H9 (cell line): ENCODE measurements at regions not wholly inside any gene's neighbourhood (a gene's known extent, or its start where the extent isn't known, plus 50 kb on each side); places are given as distances from the start of the nearest gene placed in this dataset.

ENCODE experiments used
- DNase-seq: peaks from one replicate; pipeline ENCODE4 v3.0.0-alpha.2; 2017
- H2AFZ ChIP-seq: one replicate; pipeline ENCODE4 v1.6.1; 2013; ENCODE audit warnings: mild to moderate bottlenecking, low read length, control low read depth, moderate library complexity
- H2AK5ac ChIP-seq: 2 replicates; pipeline ENCODE4 v1.6.1; 2013; ENCODE audit warnings: low read length, control low read depth, mixed read lengths; ENCODE audit not compliant: insufficient read length
- H2BK120ac ChIP-seq: one replicate; pipeline ENCODE4 v1.6.1; 2013; ENCODE audit warnings: low read depth, mild to moderate bottlenecking, low read length, control low read depth, inconsistent platforms; ENCODE audit not compliant: poor library complexity, severe bottlenecking
- H2BK12ac ChIP-seq: 2 replicates; pipeline ENCODE4 v1.6.1; 2013; ENCODE audit warnings: low read length, control low read depth, mixed read lengths, low read depth; ENCODE audit not compliant: insufficient read length
- H2BK15ac ChIP-seq: 2 replicates; pipeline ENCODE4 v1.6.1; 2013; ENCODE audit warnings: low read depth, low read length, control low read depth
- H2BK20ac ChIP-seq: one replicate; pipeline ENCODE4 v1.6.1; 2013; ENCODE audit warnings: low read depth, mild to moderate bottlenecking, low read length, control low read depth, inconsistent platforms; ENCODE audit not compliant: poor library complexity, severe bottlenecking
- H2BK5ac ChIP-seq: 2 replicates; pipeline ENCODE4 v1.6.1; 2013; ENCODE audit warnings: low read length, control low read depth, mixed read lengths; ENCODE audit not compliant: insufficient read length
- H3K14ac ChIP-seq: 2 replicates; pipeline ENCODE4 v1.6.1; 2013; ENCODE audit warnings: low read length, control low read depth; ENCODE audit not compliant: insufficient read depth
- H3K18ac ChIP-seq: 2 replicates; pipeline ENCODE4 v1.6.1; 2013; ENCODE audit warnings: low read depth, mild to moderate bottlenecking, mixed read lengths, low read length, control low read depth; ENCODE audit not compliant: insufficient read length
- H3K23ac ChIP-seq: 2 replicates; pipeline ENCODE4 v1.6.1; 2013; ENCODE audit warnings: low read length, control low read depth, mixed read lengths, low read depth; ENCODE audit not compliant: insufficient read length
- H3K23me2 ChIP-seq: 2 replicates; pipeline ENCODE4 v1.6.1; 2013; ENCODE audit warnings: low read depth, mild to moderate bottlenecking, mixed read lengths, low read length, control low read depth; ENCODE audit not compliant: insufficient read length, poor library complexity, severe bottlenecking
- H3K27ac ChIP-seq: 2 replicates; pipeline ENCODE4 v1.5.1; 2013; ENCODE audit warnings: low read length, control low read depth, mixed read lengths, low read depth; ENCODE audit not compliant: insufficient read length
- H3K27me3 ChIP-seq: 2 replicates; pipeline ENCODE4 v1.6.1; 2013; ENCODE audit warnings: low read length, control low read depth, inconsistent platforms; ENCODE audit not compliant: insufficient read depth
- H3K4ac ChIP-seq: 2 replicates; pipeline ENCODE4 v1.6.1; 2013; ENCODE audit warnings: low read depth, mild to moderate bottlenecking, control low read depth, inconsistent platforms, low read length, moderate library complexity
- H3K4me1 ChIP-seq: 2 replicates; pipeline ENCODE4 v1.6.1; 2013; ENCODE audit warnings: low read length, control low read depth, inconsistent platforms; ENCODE audit not compliant: insufficient read depth
- H3K4me2 ChIP-seq: 2 replicates; pipeline ENCODE4 v1.6.1; 2013; ENCODE audit warnings: low read length, control low read depth, mixed read lengths; ENCODE audit not compliant: insufficient read length, insufficient read depth
- H3K56ac ChIP-seq: 2 replicates; pipeline ENCODE4 v1.6.1; 2013; ENCODE audit warnings: low read depth, mild to moderate bottlenecking, mixed read lengths, low read length, control low read depth; ENCODE audit not compliant: insufficient read length
- H3K79me1 ChIP-seq: 2 replicates; pipeline ENCODE4 v1.6.1; 2013; ENCODE audit warnings: low read depth, mild to moderate bottlenecking, moderate library complexity, low read length, control low read depth, inconsistent platforms; ENCODE audit not compliant: insufficient read depth, poor library complexity, severe bottlenecking
- H3K79me2 ChIP-seq: 2 replicates; pipeline ENCODE4 v1.6.1; 2013; ENCODE audit warnings: low read length, control low read depth, inconsistent platforms; ENCODE audit not compliant: insufficient read depth
- H3K9ac ChIP-seq: 2 replicates; pipeline ENCODE4 v1.6.1; 2013; ENCODE audit warnings: low read length, control low read depth, mixed read lengths; ENCODE audit not compliant: insufficient read length; ENCODE audit errors: extremely low read depth
- H3K9me3 ChIP-seq: one replicate; pipeline ENCODE4 v1.6.1; 2013; ENCODE audit warnings: low read depth, low read length, inconsistent platforms; ENCODE audit not compliant: control insufficient read depth
- H3T11ph ChIP-seq: one replicate; pipeline ENCODE4 v1.6.1; 2013; ENCODE audit warnings: mild to moderate bottlenecking, low read length, control low read depth, inconsistent platforms
- H4K20me1 ChIP-seq: one replicate; pipeline ENCODE4 v1.6.1; 2013; ENCODE audit not compliant: control insufficient read depth, insufficient read length, insufficient read depth
- H4K5ac ChIP-seq: 2 replicates; pipeline ENCODE4 v1.6.1; 2013; ENCODE audit warnings: low read depth, mild to moderate bottlenecking, mixed read lengths, low read length, control low read depth; ENCODE audit not compliant: insufficient read length
- H4K8ac ChIP-seq: replicated peaks from 2 replicates; pipeline ENCODE4 v1.6.1; 2013; ENCODE audit warnings: low read length, control low read depth, mixed read lengths, low read depth; ENCODE audit not compliant: insufficient read length
- H4K91ac ChIP-seq: 2 replicates; pipeline ENCODE4 v1.6.1; 2013; ENCODE audit warnings: low read depth, mild to moderate bottlenecking, moderate library complexity, mixed read lengths, low read length, control low read depth; ENCODE audit not compliant: insufficient read length
- H3K27ac Mint-ChIP-seq, 3 experiments: 2 replicates in 2 of 3; 3 replicates in 1 of 3; pipeline ENCODE4 v1.8.0; 2020 to 2021; ENCODE audit warnings: mixed read lengths in 3 of 3, mild to moderate bottlenecking in 1 of 3, moderate library complexity in 1 of 3
- H3K27me3 Mint-ChIP-seq: 2 replicates; pipeline ENCODE4 v1.8.0; 2021; ENCODE audit warnings: low read depth, mild to moderate bottlenecking, moderate library complexity, mixed read lengths
- H3K36me3 Mint-ChIP-seq, 3 experiments: 2 replicates in 2 of 3; 3 replicates in 1 of 3; pipeline ENCODE4 v1.8.0; 2020 to 2021; ENCODE audit warnings: low read depth in 3 of 3, mixed read lengths in 3 of 3; ENCODE audit not compliant: insufficient read depth in 1 of 3
- H3K4me1 Mint-ChIP-seq, 2 experiments: 2 replicates each; pipeline ENCODE4 v1.8.0; 2020; ENCODE audit warnings: mixed read lengths in 2 of 2
- H3K4me3 Mint-ChIP-seq, 2 experiments: 2 replicates in 1 of 2; 3 replicates in 1 of 2; pipeline ENCODE4 v1.8.0; 2020 to 2021; ENCODE audit warnings: mild to moderate bottlenecking in 2 of 2, mixed read lengths in 2 of 2, moderate library complexity in 1 of 2
- H3K9me3 Mint-ChIP-seq, 2 experiments: 2 replicates in 1 of 2; 3 replicates in 1 of 2; pipeline ENCODE4 v1.8.0; 2020; ENCODE audit warnings: mild to moderate bottlenecking in 2 of 2, mixed read lengths in 2 of 2, moderate library complexity in 1 of 2
- WGBS: extraction: QIAGEN DNeasy Blood & Tissue Kit; methylation state at CpG from one replicate; pipeline ENCODE4 v1.1.7; 2013; ENCODE audit warnings: missing lambda C conversion rate, low lambda C conversion rate, mixed read lengths; ENCODE audit not compliant: insufficient read length; ENCODE audit errors: extremely low coverage; 5-methylcytosine and 5-hydroxymethylcytosine counted together
- TF ChIP-seq, protein P1 (sequence below): fragments of 200-600 bp; sonication (generic); conservative IDR thresholded peaks from 3 replicates; pipeline ENCODE4 v1.8.0; 2021; ENCODE audit warnings: antibody characterized with exemption, mild to moderate bottlenecking

- no peak overlapping the region for H2BK120ac ChIP-seq
- Mint-ChIP-seq H3K4me1 (peaks cover 24 to 26% of the 10 kb centered on the region in 2 experiments), H3K4me3 (no peak overlapping the region), H3K27ac (no peak overlapping the region), H3K9me3 (peaks cover 2 to 6% of the 10 kb centered on the region in 2 experiments; a peak in 4 of 5 replicates), H3K27me3 (peaks cover 58% of the 10 kb centered on the region), H3K36me3 (peaks cover 0 to 3% (median 0%) of the 10 kb centered on the region in 3 experiments; a peak in 1 of 7 replicates)
- no peak overlapping the region for H2BK12ac ChIP-seq
- H2AFZ ChIP-seq: no peak overlapping the region
- peaks cover 7% of the 10 kb centered on the region for H3K4me1 ChIP-seq
- no peak overlapping the region for H3K4ac ChIP-seq
- H3K56ac ChIP-seq: no peak overlapping the region
- no peaks in the 10 kb centered on the region for H4K20me1 ChIP-seq
- no peak overlapping the region for H2BK15ac ChIP-seq
- DNase-seq: no peak
- no peak overlapping the region for H3K4me2 ChIP-seq
- H3K18ac ChIP-seq: no peak overlapping the region
- H4K91ac ChIP-seq: no peak overlapping the region
- no peak overlapping the region for H3T11ph ChIP-seq
- no peak overlapping the region for H2BK5ac ChIP-seq
- H3K27me3 ChIP-seq: no peaks in the 10 kb centered on the region
- H3K9ac ChIP-seq: no peak overlapping the region
- no peak overlapping the region for H4K8ac ChIP-seq
- no peaks in the 10 kb centered on the region for H3K79me1 ChIP-seq
- H3K79me2 ChIP-seq: no peaks in the 10 kb centered on the region
- no peak overlapping the region for H2BK20ac ChIP-seq
- no peak overlapping the region for H3K27ac ChIP-seq
- no peak overlapping the region for H3K14ac ChIP-seq
- H2AK5ac ChIP-seq: no peak overlapping the region
- no peak overlapping the region for H3K23ac ChIP-seq
- H3K23me2 ChIP-seq: no peaks in the 10 kb centered on the region
- no peak overlapping the region for H4K5ac ChIP-seq
- WGBS: no CpG with 5 or more reads among the region's 6 CpGs
- TF ChIP-seq, protein P1, sequence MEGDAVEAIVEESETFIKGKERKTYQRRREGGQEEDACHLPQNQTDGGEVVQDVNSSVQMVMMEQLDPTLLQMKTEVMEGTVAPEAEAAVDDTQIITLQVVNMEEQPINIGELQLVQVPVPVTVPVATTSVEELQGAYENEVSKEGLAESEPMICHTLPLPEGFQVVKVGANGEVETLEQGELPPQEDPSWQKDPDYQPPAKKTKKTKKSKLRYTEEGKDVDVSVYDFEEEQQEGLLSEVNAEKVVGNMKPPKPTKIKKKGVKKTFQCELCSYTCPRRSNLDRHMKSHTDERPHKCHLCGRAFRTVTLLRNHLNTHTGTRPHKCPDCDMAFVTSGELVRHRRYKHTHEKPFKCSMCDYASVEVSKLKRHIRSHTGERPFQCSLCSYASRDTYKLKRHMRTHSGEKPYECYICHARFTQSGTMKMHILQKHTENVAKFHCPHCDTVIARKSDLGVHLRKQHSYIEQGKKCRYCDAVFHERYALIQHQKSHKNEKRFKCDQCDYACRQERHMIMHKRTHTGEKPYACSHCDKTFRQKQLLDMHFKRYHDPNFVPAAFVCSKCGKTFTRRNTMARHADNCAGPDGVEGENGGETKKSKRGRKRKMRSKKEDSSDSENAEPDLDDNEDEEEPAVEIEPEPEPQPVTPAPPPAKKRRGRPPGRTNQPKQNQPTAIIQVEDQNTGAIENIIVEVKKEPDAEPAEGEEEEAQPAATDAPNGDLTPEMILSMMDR: no peak
- no peaks in the 10 kb centered on the region for H3K9me3 ChIP-seq
Measured at GRCh38 chr20:23201658-23202057, 115.5 kb upstream of the CD93 start.
